AG10803 (cell line): ENCODE measurements at regions not wholly inside any gene's neighbourhood (a gene's known extent, or its start where the extent isn't known, plus 50 kb on each side); places are given as distances from the start of the nearest gene placed in this dataset.

Source experiments
- DNase-seq: peaks from one replicate; pipeline ENCODE4 v3.0.0; 2010; ENCODE audit warnings: low read depth
- H3K4me3 ChIP-seq: 2 replicates; pipeline ENCODE4 v1.5.1; 2011; ENCODE audit warnings: mild to moderate bottlenecking, low read length, control low read depth
- CTCF ChIP-seq: conservative IDR thresholded peaks from 2 replicates; pipeline ENCODE4 v1.5.1; 2011; ENCODE audit warnings: mild to moderate bottlenecking, low read length, control low read depth, inconsistent platforms

- no peak for TF ChIP-seq CTCF
- no peak overlapping the region for H3K4me3 ChIP-seq
- no peak for DNase-seq
These were observed 612.8 kb downstream of the LMO4 start for GRCh38 chr1:87941337-87941946.

DNA sequence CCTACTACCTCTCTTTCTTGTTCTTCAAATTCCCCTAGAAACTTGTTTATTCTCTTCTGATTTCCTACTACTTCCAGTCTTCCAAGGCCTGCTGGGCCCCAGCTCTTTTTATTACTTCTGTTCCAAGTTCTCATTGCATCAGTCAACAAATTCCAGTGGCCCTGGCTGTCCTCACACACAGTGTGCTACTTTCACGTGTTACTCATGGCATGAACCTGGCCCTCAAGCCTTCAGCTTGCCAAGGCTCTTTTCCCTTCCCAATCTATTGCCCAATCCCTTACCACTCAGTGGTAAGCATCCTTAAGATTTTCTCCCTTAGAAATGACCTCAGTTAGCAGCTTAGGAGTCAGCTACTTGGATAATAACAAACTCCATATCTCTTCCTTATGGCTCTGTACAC lies 613.5 kb downstream of the LMO4 start:
- no peak for TF ChIP-seq CTCF

DNA sequence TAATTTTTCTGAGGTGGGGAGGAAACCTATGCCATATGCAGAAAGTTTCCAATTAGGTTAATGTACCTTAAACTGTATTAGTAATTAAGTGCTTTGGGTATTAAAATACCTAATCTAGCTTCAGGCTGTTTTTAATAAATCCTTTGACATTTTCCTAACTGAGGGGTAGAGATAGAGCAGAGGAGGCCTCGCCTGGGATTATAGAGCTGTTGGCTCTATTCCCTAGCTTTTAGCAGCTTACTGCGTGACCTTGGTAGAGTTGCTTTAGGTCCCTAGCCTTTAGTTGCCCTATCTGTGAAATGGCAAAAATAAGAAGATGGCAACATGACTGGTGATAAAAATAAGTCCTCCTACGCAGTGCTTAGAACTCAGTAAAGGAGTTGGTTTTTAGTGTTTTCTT lies 621.0 kb downstream of the LMO4 start:
- DNase-seq, result no peak
- no peak for TF ChIP-seq CTCF
- no peak overlapping the region for H3K4me3 ChIP-seq

More for the DNA sequence above, 613.5 kb downstream of the LMO4 start:
- peak; percentile 87 for DNase-seq
- H3K4me3 ChIP-seq, result no peak overlapping the region

- no peak overlapping the region for H3K4me3 ChIP-seq
- no peak for TF ChIP-seq CTCF
- DNase-seq, result no peak
These were observed 621.7 kb downstream of the LMO4 start for GRCh38 chr1:87950369-87950768.

- TF ChIP-seq CTCF, result no peak
- DNase-seq, result no peak
- H3K4me3 ChIP-seq, result no peak overlapping the region
These were observed 622.7 kb downstream of the LMO4 start for GRCh38 chr1:87951409-87951808.

DNA sequence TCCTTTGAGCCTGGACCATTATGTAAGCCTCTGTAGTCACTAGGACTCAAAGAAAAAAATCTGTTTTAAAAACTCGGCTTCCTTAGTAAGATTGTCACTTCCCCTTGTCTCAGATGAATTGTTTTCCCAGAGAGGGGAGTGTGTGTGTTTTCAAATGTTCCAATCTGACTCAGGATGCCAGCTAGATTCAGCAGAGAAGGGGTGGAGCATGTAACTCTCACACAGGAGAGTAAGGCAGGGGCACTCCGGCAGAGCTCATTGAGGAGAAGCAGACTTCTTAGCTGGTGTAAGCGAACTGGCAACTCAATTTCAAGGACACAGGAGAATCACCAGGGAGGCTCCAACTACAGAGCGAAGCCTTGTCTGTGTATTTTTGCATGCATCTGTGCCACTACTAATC lies 623.2 kb downstream of the LMO4 start:
- H3K4me3 ChIP-seq, result no peak overlapping the region
- peak; percentile 20 for DNase-seq
- no peak for TF ChIP-seq CTCF

DNA sequence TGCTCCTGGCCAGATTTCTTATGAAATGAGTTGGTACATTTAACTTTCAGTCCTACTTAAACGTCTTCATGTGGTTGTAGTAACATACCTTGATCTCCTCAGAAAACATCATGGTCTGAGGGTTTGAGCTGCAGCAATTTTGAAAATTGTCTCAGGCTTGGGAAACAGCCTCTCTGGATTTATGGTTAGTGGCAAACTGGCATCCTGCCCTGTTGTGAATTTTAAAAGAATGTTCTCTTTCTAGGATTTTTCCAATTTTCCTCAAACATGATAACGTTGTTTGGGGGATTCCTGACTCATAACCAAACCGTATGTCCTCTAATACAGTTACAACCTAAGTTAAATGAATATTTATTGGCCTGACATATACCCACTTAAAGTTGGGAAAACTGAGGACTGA lies 624.4 kb downstream of the LMO4 start:
- peak; percentile 16 for DNase-seq
- no peak overlapping the region for H3K4me3 ChIP-seq
- TF ChIP-seq CTCF, result no peak
